Astrocyte (in vitro differentiated cells and primary cell): ENCODE measurements at regions not wholly inside any gene's neighbourhood (a gene's known extent, or its start where the extent isn't known, plus 50 kb on each side); places are given as distances from the start of the nearest gene placed in this dataset.

Experiments
- CTCF ChIP-seq: IDR thresholded peaks from 2 replicates; pipeline ENCODE4 v1.5.1; 2011; ENCODE audit warnings: low read depth, mild to moderate bottlenecking, inconsistent platforms, low read length, moderate library complexity; ENCODE audit not compliant: insufficient read depth
- EZH2 ChIP-seq: IDR thresholded peaks from 2 replicates; pipeline ENCODE4 v1.6.1; 2012; ENCODE audit warnings: mild to moderate bottlenecking, low read length, inconsistent platforms; ENCODE audit not compliant: insufficient read depth

GRCh38 chr16:73172241-73172972 is 124.5 kb upstream of the ZFHX3 start:
- TF ChIP-seq CTCF (peak; percentile 47), EZH2 (no peak)
